ENCODE measurements at regions not wholly inside any gene's neighbourhood (a gene's known extent, or its start where the extent isn't known, plus 50 kb on each side); places are given as distances from the start of the nearest gene placed in this dataset.

DNA sequence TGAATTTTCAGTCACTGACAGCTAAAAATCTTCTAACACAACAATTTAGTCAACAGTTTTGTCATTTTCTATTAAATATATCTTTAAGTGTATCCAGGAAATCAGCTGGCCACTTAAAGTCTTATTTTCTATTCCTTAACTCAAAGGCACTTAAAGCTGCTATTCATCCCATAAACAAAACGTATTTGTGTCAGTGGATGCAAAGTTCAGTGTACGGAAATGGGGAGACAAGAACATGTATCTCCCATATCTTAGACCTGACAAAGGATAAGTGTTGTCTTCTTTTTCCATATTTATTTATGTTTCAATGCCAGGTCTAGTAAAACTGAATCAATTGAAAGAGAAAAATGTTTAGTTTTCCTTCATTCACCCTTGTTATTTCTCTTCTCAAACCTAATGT, 409.8 kb upstream of the KLHL1 start:
- no peaks in the 10 kb centered on the region for H4K20me1 ChIP-seq (ENCODE audit: insufficient read depth, low read length)
- H3K79me2 ChIP-seq (ENCODE audit: insufficient read depth, low read length) = no peaks in the 10 kb centered on the region
- ChIA-PET CTCF (ENCODE audit: low intra/inter-chr PET ratio, low total read pairs) (no interaction called here), POLR2A (no interaction called here)
- ATAC-seq = no peak
- FAIRE-seq = no peak
- H3K4me3 ChIP-seq (replicated peaks in 1 of 3; ENCODE audit: insufficient read depth in 1 of 3, low read depth in 2 of 3, low read length in 3 of 3) = no peak overlapping the region
- 0% methylated on average over 2 of the region's 2 CpGs for WGBS (ENCODE audit: low lambda C conversion rate)
- no peaks in the 10 kb centered on the region for H3K36me3 ChIP-seq (replicated peaks in 1 of 2; ENCODE audit: control insufficient read depth in 1 of 2, insufficient read depth in 2 of 2, low read length in 2 of 2)
- H3K27me3 ChIP-seq (ENCODE audit: control insufficient read depth in 1 of 2, insufficient read depth in 2 of 2, low read length in 2 of 2) = no peaks in the 10 kb centered on the region
- TF ChIP-seq SAP130 (CRISPR knock-in tag; IDR thresholded peaks at IDR 0.05; ENCODE audit: low read depth) = no peak
- no peak for TF ChIP-seq CC2D1A (CRISPR knock-in tag; IDR thresholded peaks at IDR 0.05)
- TF ChIP-seq PAX8 (CRISPR knock-in tag; IDR thresholded peaks at IDR 0.05; ENCODE audit: borderline replicate concordance) = no peak
- TF ChIP-seq, protein P1, sequence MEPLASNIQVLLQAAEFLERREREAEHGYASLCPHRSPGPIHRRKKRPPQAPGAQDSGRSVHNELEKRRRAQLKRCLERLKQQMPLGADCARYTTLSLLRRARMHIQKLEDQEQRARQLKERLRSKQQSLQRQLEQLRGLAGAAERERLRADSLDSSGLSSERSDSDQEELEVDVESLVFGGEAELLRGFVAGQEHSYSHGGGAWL (CRISPR knock-in tag; IDR thresholded peaks at IDR 0.05) = no peak
- no peak for TF ChIP-seq NR2F6 (IDR thresholded peaks at IDR 0.05)
- TF ChIP-seq NR2F6 (CRISPR knock-in tag; IDR thresholded peaks at IDR 0.05) = no peak
- TF ChIP-seq ZFAT (CRISPR knock-in tag; conservative IDR thresholded peaks at IDR 0.05) = no peak
- TF ChIP-seq, protein P2, sequence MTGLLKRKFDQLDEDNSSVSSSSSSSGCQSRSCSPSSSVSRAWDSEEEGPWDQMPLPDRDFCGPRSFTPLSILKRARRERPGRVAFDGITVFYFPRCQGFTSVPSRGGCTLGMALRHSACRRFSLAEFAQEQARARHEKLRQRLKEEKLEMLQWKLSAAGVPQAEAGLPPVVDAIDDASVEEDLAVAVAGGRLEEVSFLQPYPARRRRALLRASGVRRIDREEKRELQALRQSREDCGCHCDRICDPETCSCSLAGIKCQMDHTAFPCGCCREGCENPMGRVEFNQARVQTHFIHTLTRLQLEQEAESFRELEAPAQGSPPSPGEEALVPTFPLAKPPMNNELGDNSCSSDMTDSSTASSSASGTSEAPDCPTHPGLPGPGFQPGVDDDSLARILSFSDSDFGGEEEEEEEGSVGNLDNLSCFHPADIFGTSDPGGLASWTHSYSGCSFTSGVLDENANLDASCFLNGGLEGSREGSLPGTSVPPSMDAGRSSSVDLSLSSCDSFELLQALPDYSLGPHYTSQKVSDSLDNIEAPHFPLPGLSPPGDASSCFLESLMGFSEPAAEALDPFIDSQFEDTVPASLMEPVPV (CRISPR knock-in tag; IDR thresholded peaks at IDR 0.05) = no peak
- TF ChIP-seq EP300 (IDR thresholded peaks at IDR 0.05; ENCODE audit: low read depth in 2 of 2, low read length in 2 of 2) = no peak
- no peak for TF ChIP-seq EP300 (CRISPR knock-in tag; IDR thresholded peaks at IDR 0.05; ENCODE audit: borderline replicate concordance)
- TF ChIP-seq, protein P3, sequence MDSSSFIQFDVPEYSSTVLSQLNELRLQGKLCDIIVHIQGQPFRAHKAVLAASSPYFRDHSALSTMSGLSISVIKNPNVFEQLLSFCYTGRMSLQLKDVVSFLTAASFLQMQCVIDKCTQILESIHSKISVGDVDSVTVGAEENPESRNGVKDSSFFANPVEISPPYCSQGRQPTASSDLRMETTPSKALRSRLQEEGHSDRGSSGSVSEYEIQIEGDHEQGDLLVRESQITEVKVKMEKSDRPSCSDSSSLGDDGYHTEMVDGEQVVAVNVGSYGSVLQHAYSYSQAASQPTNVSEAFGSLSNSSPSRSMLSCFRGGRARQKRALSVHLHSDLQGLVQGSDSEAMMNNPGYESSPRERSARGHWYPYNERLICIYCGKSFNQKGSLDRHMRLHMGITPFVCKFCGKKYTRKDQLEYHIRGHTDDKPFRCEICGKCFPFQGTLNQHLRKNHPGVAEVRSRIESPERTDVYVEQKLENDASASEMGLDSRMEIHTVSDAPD (CRISPR knock-in tag; IDR thresholded peaks at IDR 0.05) = no peak
- TF ChIP-seq, protein P4, sequence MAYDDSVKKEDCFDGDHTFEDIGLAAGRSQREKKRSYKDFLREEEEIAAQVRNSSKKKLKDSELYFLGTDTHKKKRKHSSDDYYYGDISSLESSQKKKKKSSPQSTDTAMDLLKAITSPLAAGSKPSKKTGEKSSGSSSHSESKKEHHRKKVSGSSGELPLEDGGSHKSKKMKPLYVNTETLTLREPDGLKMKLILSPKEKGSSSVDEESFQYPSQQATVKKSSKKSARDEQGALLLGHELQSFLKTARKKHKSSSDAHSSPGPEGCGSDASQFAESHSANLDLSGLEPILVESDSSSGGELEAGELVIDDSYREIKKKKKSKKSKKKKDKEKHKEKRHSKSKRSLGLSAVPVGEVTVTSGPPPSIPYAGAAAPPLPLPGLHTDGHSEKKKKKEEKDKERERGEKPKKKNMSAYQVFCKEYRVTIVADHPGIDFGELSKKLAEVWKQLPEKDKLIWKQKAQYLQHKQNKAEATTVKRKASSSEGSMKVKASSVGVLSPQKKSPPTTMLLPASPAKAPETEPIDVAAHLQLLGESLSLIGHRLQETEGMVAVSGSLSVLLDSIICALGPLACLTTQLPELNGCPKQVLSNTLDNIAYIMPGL (CRISPR knock-in tag; IDR thresholded peaks at IDR 0.05; ENCODE audit: borderline replicate concordance in 1 of 2, low read depth in 1 of 2) = no peak
- TF ChIP-seq HMG20B (CRISPR knock-in tag; conservative IDR thresholded peaks at IDR 0.05) = no peak
- H3K9me3 ChIP-seq (ENCODE audit: low read length) = no peaks in the 10 kb centered on the region
- no peak overlapping the region for H2AFZ ChIP-seq (ENCODE audit: low read length)
- H3K4me1 ChIP-seq (ENCODE audit: insufficient read depth, low read length) = no peaks in the 10 kb centered on the region
- no peak for DNase-seq (ENCODE audit: low spot score)
- no peak overlapping the region for H3K4me2 ChIP-seq (ENCODE audit: low read depth, low read length)
- in situ Hi-C loops (cut with HindIII; ENCODE audit: extremely low pct_ligation_motif_present, low pct_unique_long_range_greater_than_20kb) = no loop called here
- H3K27ac ChIP-seq (ENCODE audit: extremely low read length, insufficient read depth, low read length) = no peak overlapping the region
- no peak overlapping the region for H3K9ac ChIP-seq (ENCODE audit: insufficient read depth, low read depth, low read length)
- BruUV-seq (replicated peaks) = no TSS peak
- intact Hi-C loops (cut with micrococcal nuclease; ENCODE audit: unreplicated experiment) = no loop called here
